Liver (tissue), 3 donors: ENCODE measurements at regions not wholly inside any gene's neighbourhood (a gene's known extent, or its start where the extent isn't known, plus 50 kb on each side); places are given as distances from the start of the nearest gene placed in this dataset.

ENCODE experiments used
- ATF3 ChIP-seq: IDR thresholded peaks from 2 replicates; pipeline ENCODE4 v1.6.1; 2016; ENCODE audit warnings: antibody characterized with exemption
- CTCF ChIP-seq: fragments of 150-350 bp; IDR thresholded peaks from 2 replicates; pipeline ENCODE4 v1.5.1; 2017; ENCODE audit warnings: improper control_type of control experiment, low read depth, low read length; ENCODE audit not compliant: missing input control
- EGR1 ChIP-seq, 2 donors: IDR thresholded peaks; 2 replicates each; pipeline ENCODE4 v1.6.1; 2016 to 2018; ENCODE audit warnings: antibody characterized with exemption in 2 of 2, low read depth in 2 of 2
- GABPA ChIP-seq, 2 donors: IDR thresholded peaks in 1 of 2; conservative IDR thresholded peaks in 1 of 2; 2 replicates each; pipeline ENCODE4 v1.6.1; 2016; ENCODE audit warnings: antibody characterized with exemption in 2 of 2, mild to moderate bottlenecking in 1 of 2, moderate library complexity in 1 of 2
- HNF4A ChIP-seq, 2 donors: conservative IDR thresholded peaks; 2 replicates each; pipeline ENCODE4 v1.6.1; 2016; ENCODE audit warnings: antibody characterized with exemption in 2 of 2, mild to moderate bottlenecking in 2 of 2
- JUND ChIP-seq, 2 donors: IDR thresholded peaks; 2 replicates each; pipeline ENCODE4 v1.6.1; 2016; ENCODE audit warnings: antibody characterized with exemption in 2 of 2
- MAX ChIP-seq: IDR thresholded peaks from 2 replicates; pipeline ENCODE4 v1.6.1; 2016; ENCODE audit warnings: antibody characterized with exemption
- RAD21 ChIP-seq, 2 donors: IDR thresholded peaks; 2 replicates each; pipeline ENCODE4 v1.6.1; 2016; ENCODE audit warnings: antibody characterized with exemption in 2 of 2, mild to moderate bottlenecking in 2 of 2
- REST ChIP-seq: IDR thresholded peaks from 2 replicates; pipeline ENCODE4 v1.6.1; 2016; ENCODE audit warnings: antibody characterized with exemption, mild to moderate bottlenecking
- RXRA ChIP-seq, 2 donors: IDR thresholded peaks; 2 replicates each; pipeline ENCODE4 v1.6.1; 2017 to 2018; ENCODE audit warnings: antibody characterized with exemption in 2 of 2, mild to moderate bottlenecking in 1 of 2
- SP1 ChIP-seq: IDR thresholded peaks from 2 replicates; pipeline ENCODE4 v1.6.1; 2018; ENCODE audit warnings: antibody characterized with exemption, mild to moderate bottlenecking
- TAF1 ChIP-seq: conservative IDR thresholded peaks from 2 replicates; pipeline ENCODE4 v1.6.1; 2016; ENCODE audit warnings: antibody characterized with exemption, mild to moderate bottlenecking
- YY1 ChIP-seq: IDR thresholded peaks from 2 replicates; pipeline ENCODE4 v1.6.1; 2016; ENCODE audit warnings: antibody characterized with exemption, mild to moderate bottlenecking
- ZBTB33 ChIP-seq: IDR thresholded peaks from 2 replicates; pipeline ENCODE4 v1.6.1; 2016; ENCODE audit warnings: antibody characterized with exemption
- donor health status: healthy.
- donor health status: healthy.

GRCh38 chr2:220029013-220029412, 401.6 kb downstream of the SLC4A3 start:
- TF ChIP-seq CTCF (no peak), MAX (no peak), RAD21 (IDR thresholded peaks at IDR 0.05) (no peak), ZBTB33 (no peak), REST (no peak), SP1 (no peak), TAF1 (no peak), GABPA (IDR thresholded peaks at IDR 0.05 in 1 of 2, conservative IDR thresholded peaks at IDR 0.05 in 1 of 2) (no peak), YY1 (no peak), JUND (IDR thresholded peaks at IDR 0.05) (no peak), RXRA (IDR thresholded peaks at IDR 0.05) (no peak), EGR1 (IDR thresholded peaks at IDR 0.05; ENCODE audit: low read depth in 2 of 2) (no peak), ATF3 (no peak), HNF4A (conservative IDR thresholded peaks at IDR 0.05) (no peak)
